Vagina (tissue), 2 donors: ENCODE measurements at regions not wholly inside any gene's neighbourhood (a gene's known extent, or its start where the extent isn't known, plus 50 kb on each side); places are given as distances from the start of the nearest gene placed in this dataset.

Source experiments
- DNase-seq, 2 donors: peaks; one replicate each; pipeline ENCODE4 v3.0.0-alpha.2; 2017; ENCODE audit errors: extremely low spot score in 2 of 2
- H3K27ac ChIP-seq: fragments of 200-600 bp; sonication (generic); one replicate; pipeline ENCODE4 v1.5.1; 2019
- H3K27me3 ChIP-seq: fragments of 200-600 bp; sonication (generic); one replicate; pipeline ENCODE4 v1.5.1; 2019
- H3K36me3 ChIP-seq, 2 donors: fragments of 200-600 bp; sonication (generic); one replicate each; pipeline ENCODE4 v1.5.1; 2017 to 2019
- H3K4me1 ChIP-seq: fragments of 200-600 bp; sonication (generic); one replicate; pipeline ENCODE4 v1.5.1; 2019
- H3K4me3 ChIP-seq, 2 donors: fragments of 200-600 bp; sonication (generic); 1 replicate in 1 of 2; 2 replicates in 1 of 2; pipeline ENCODE4 v1.5.1; 2016 to 2019
- H3K9me3 ChIP-seq: fragments of 200-600 bp; sonication (generic); one replicate; pipeline ENCODE4 v1.5.1; 2019
- CTCF ChIP-seq, 3 experiments: fragments of 450-650 bp in 2 of 3; fragments of 200-600 bp in 1 of 3; sonication (generic) in 1 of 3; IDR thresholded peaks; one replicate each; pipeline ENCODE4 v1.5.1; 2017 to 2019; ENCODE audit warnings: antibody characterized with exemption in 3 of 3, mild to moderate bottlenecking in 2 of 3, moderate library complexity in 2 of 3
- POLR2A ChIP-seq, 2 donors: fragments of 450-650 bp; IDR thresholded peaks; one replicate each; pipeline ENCODE4 v1.6.1; 2017; ENCODE audit warnings: antibody characterized with exemption in 2 of 2, mild to moderate bottlenecking in 2 of 2, moderate library complexity in 2 of 2
- POLR2AphosphoS5 ChIP-seq, 2 donors: sonication (generic); formaldehyde crosslinking; IDR thresholded peaks; one replicate each; pipeline ENCODE4 v1.9.0; 2017; ENCODE audit warnings: antibody characterized with exemption in 2 of 2, mild to moderate bottlenecking in 2 of 2, low read depth in 1 of 2; ENCODE audit not compliant: insufficient read depth in 1 of 2
- intact Hi-C: fragments of 100-400 bp; cut with DNase I; formaldehyde crosslinking; loops from one replicate; pipeline ENCODE4 v1.15.1; 2023

GRCh38 chr3:176741664-176742047 lies 455.6 kb downstream of the TBL1XR1 start:
- DNase-seq = no peak
- TF ChIP-seq CTCF (IDR thresholded peaks at IDR 0.05) = no peak
- TF ChIP-seq POLR2AphosphoS5 (IDR thresholded peaks at IDR 0.05; ENCODE audit: insufficient read depth in 1 of 2, low read depth in 1 of 2) = no peak
- TF ChIP-seq POLR2A (IDR thresholded peaks at IDR 0.05) = no peak
- Histone ChIP-seq H3K4me1 (no peaks in the 10 kb centered on the region), H3K27ac (no peak overlapping the region), H3K36me3 (no peaks in the 10 kb centered on the region), H3K9me3 (no peaks in the 10 kb centered on the region), H3K27me3 (no peaks in the 10 kb centered on the region), H3K4me3 (no peak overlapping the region)
- intact Hi-C loops = no loop called here

- no peak overlapping the region for H3K27ac ChIP-seq
- H3K9me3 ChIP-seq = no peaks in the 10 kb centered on the region
- H3K4me1 ChIP-seq = no peaks in the 10 kb centered on the region
- no peaks in the 10 kb centered on the region for H3K36me3 ChIP-seq
- no peak for TF ChIP-seq POLR2AphosphoS5 (IDR thresholded peaks at IDR 0.05; ENCODE audit: insufficient read depth in 1 of 2, low read depth in 1 of 2)
- TF ChIP-seq CTCF (IDR thresholded peaks at IDR 0.05) = no peak
- TF ChIP-seq POLR2A (IDR thresholded peaks at IDR 0.05) = no peak
- intact Hi-C loops = no loop called here
- H3K27me3 ChIP-seq = no peaks in the 10 kb centered on the region
- no peak for DNase-seq
- H3K4me3 ChIP-seq = no peak overlapping the region
Measured at GRCh38 chr3:176740906-176741663, 456.2 kb downstream of the TBL1XR1 start.

GRCh38 chr3:176739159-176739558 lies 458.1 kb downstream of the TBL1XR1 start:
- DNase-seq = no peak
- no peaks in the 10 kb centered on the region for H3K27me3 ChIP-seq
- H3K9me3 ChIP-seq = no peaks in the 10 kb centered on the region
- TF ChIP-seq CTCF (IDR thresholded peaks at IDR 0.05) (no peak), POLR2A (IDR thresholded peaks at IDR 0.05) (no peak), POLR2AphosphoS5 (IDR thresholded peaks at IDR 0.05; ENCODE audit: insufficient read depth in 1 of 2, low read depth in 1 of 2) (no peak)
- H3K4me1 ChIP-seq = no peaks in the 10 kb centered on the region
- no peak overlapping the region for H3K4me3 ChIP-seq
- no peak overlapping the region for H3K27ac ChIP-seq
- intact Hi-C loops = no loop called here
- no peaks in the 10 kb centered on the region for H3K36me3 ChIP-seq

- Histone ChIP-seq H3K27me3 (no peaks in the 10 kb centered on the region), H3K36me3 (no peaks in the 10 kb centered on the region), H3K27ac (no peak overlapping the region), H3K4me1 (no peaks in the 10 kb centered on the region), H3K4me3 (no peak overlapping the region), H3K9me3 (no peaks in the 10 kb centered on the region)
- DNase-seq = no peak
- intact Hi-C loops = no loop called here
- TF ChIP-seq POLR2AphosphoS5 (IDR thresholded peaks at IDR 0.05; ENCODE audit: insufficient read depth in 1 of 2, low read depth in 1 of 2) (no peak), POLR2A (IDR thresholded peaks at IDR 0.05) (no peak), CTCF (IDR thresholded peaks at IDR 0.05) (no peak)
Measured at GRCh38 chr3:176737480-176738110, 459.7 kb downstream of the TBL1XR1 start.

- Histone ChIP-seq H3K27ac (no peak overlapping the region), H3K4me3 (no peak overlapping the region), H3K4me1 (no peaks in the 10 kb centered on the region), H3K9me3 (no peaks in the 10 kb centered on the region), H3K27me3 (no peaks in the 10 kb centered on the region), H3K36me3 (no peaks in the 10 kb centered on the region)
- intact Hi-C loops = no loop called here
- TF ChIP-seq POLR2AphosphoS5 (IDR thresholded peaks at IDR 0.05; ENCODE audit: insufficient read depth in 1 of 2, low read depth in 1 of 2) = no peak
- no peak for TF ChIP-seq POLR2A (IDR thresholded peaks at IDR 0.05)
- TF ChIP-seq CTCF (IDR thresholded peaks at IDR 0.05) = no peak
- DNase-seq = no peak
Measured at GRCh38 chr3:176734146-176734545, 463.1 kb downstream of the TBL1XR1 start.
